HG02759 (cell line): ENCODE measurements at regions not wholly inside any gene's neighbourhood (a gene's known extent, or its start where the extent isn't known, plus 50 kb on each side); places are given as distances from the start of the nearest gene placed in this dataset.

ENCODE experiments used
- ATAC-seq: cut with Tn5 transposase; IDR thresholded peaks from one replicate; pipeline ENCODE4 v1.9.1; 2021; ENCODE audit warnings: mild to moderate bottlenecking, moderate library complexity; ENCODE audit not compliant: unreplicated experiment

- no peak for ATAC-seq
Measured at GRCh38 chr13:39279077-39279476, 240.8 kb downstream of the NHLRC3 start.

GRCh38 chr13:39281539-39282150 is 243.4 kb downstream of the NHLRC3 start:
- ATAC-seq = no peak

GRCh38 chr13:39282400-39282972 is 244.2 kb downstream of the NHLRC3 start:
- ATAC-seq = peak; percentile 96

- ATAC-seq = peak; percentile 33
Measured at GRCh38 chr13:39283072-39283471, 244.8 kb downstream of the NHLRC3 start.

- no peak for ATAC-seq
Measured at GRCh38 chr13:39284801-39285388, 246.6 kb downstream of the NHLRC3 start.
